Keratinocyte (primary cell): ENCODE measurements at regions not wholly inside any gene's neighbourhood (a gene's known extent, or its start where the extent isn't known, plus 50 kb on each side); places are given as distances from the start of the nearest gene placed in this dataset.
"Not testable (repeated sequence)": the region's sequence is repeated elsewhere in the genome, so short reads cannot be mapped to it uniquely, and the experiment has no call there.

ENCODE experiments used
- DNase-seq: peaks from one replicate; pipeline ENCODE4 v3.0.0-alpha.2; 2011; ENCODE audit warnings: low read depth, missing footprints, low spot score
- FAIRE-seq: peaks from 2 replicates; lab custom pipeline; 2011; peaks lifted over from hg19 to GRCh38; lab: Jason Lieb, UNC
- H2AFZ ChIP-seq: 2 replicates; pipeline ENCODE4 v1.6.0; 2012; ENCODE audit warnings: low read length, control low read depth, inconsistent platforms; ENCODE audit not compliant: control insufficient read depth
- H3K27ac ChIP-seq: 2 replicates; pipeline ENCODE4 v1.5.1; 2011; ENCODE audit warnings: low read length; ENCODE audit not compliant: control insufficient read depth, insufficient read depth
- H3K27me3 ChIP-seq: 3 replicates; pipeline ENCODE4 v1.6.0; 2011; ENCODE audit warnings: low read length; ENCODE audit not compliant: control insufficient read depth, insufficient read depth; ENCODE audit errors: extremely low read depth
- H3K36me3 ChIP-seq, 2 experiments: 2 replicates in 1 of 2; 3 replicates in 1 of 2; pipeline ENCODE4 v1.5.1; 2011; ENCODE audit warnings: low read length in 2 of 2, mild to moderate bottlenecking in 1 of 2; ENCODE audit not compliant: control insufficient read depth in 2 of 2, insufficient read depth in 2 of 2; ENCODE audit errors: extremely low read depth in 1 of 2
- H3K4me1 ChIP-seq: 3 replicates; pipeline ENCODE4 v1.5.1; 2011; ENCODE audit warnings: low read length; ENCODE audit not compliant: control insufficient read depth, insufficient read depth; ENCODE audit errors: extremely low read depth
- H3K4me2 ChIP-seq: 3 replicates; pipeline ENCODE4 v1.6.0; 2011; ENCODE audit warnings: low read depth, low read length; ENCODE audit not compliant: control insufficient read depth, insufficient read depth; ENCODE audit errors: extremely low read depth
- H3K4me3 ChIP-seq, 3 experiments: fragments of 200-600 bp in 1 of 3; sonication (generic) in 1 of 3; 2 replicates in 2 of 3; 3 replicates in 1 of 3; pipeline ENCODE4 v1.5.1; 2011 to 2016; ENCODE audit warnings: low read length in 3 of 3, mild to moderate bottlenecking in 3 of 3, control low read depth in 2 of 3, inconsistent platforms in 1 of 3, low read depth in 1 of 3, mixed read lengths in 1 of 3, mixed run types in 1 of 3, moderate library complexity in 1 of 3; ENCODE audit not compliant: control insufficient read depth in 2 of 3, insufficient read depth in 2 of 3; ENCODE audit errors: extremely low read depth in 1 of 3
- H3K79me2 ChIP-seq: 2 replicates; pipeline ENCODE4 v1.6.0; 2012; ENCODE audit warnings: low read length; ENCODE audit not compliant: control insufficient read depth, insufficient read depth
- H3K9ac ChIP-seq: 3 replicates; pipeline ENCODE4 v1.6.0; 2011; ENCODE audit warnings: low read length; ENCODE audit not compliant: control insufficient read depth, insufficient read depth; ENCODE audit errors: extremely low read depth
- H3K9me1 ChIP-seq: 3 replicates; pipeline ENCODE4 v1.6.0; 2011; ENCODE audit warnings: low read length; ENCODE audit not compliant: control insufficient read depth, insufficient read depth; ENCODE audit errors: extremely low read depth
- H3K9me3 ChIP-seq: 2 replicates; pipeline ENCODE4 v1.5.1; 2012; ENCODE audit warnings: low read depth, low read length; ENCODE audit not compliant: control insufficient read depth
- H4K20me1 ChIP-seq: 3 replicates; pipeline ENCODE4 v1.6.0; 2011; ENCODE audit warnings: low read length; ENCODE audit not compliant: control insufficient read depth, insufficient read depth; ENCODE audit errors: extremely low read depth
- dilution Hi-C: fragments of 300-500 bp; cut with MboI; formaldehyde crosslinking; loops from one replicate; pipeline ENCODE4 v1.7.0; 2020; ENCODE audit warnings: low sequenced_read_pairs; ENCODE audit not compliant: extremely low pct_ligation_motif_present

DNA sequence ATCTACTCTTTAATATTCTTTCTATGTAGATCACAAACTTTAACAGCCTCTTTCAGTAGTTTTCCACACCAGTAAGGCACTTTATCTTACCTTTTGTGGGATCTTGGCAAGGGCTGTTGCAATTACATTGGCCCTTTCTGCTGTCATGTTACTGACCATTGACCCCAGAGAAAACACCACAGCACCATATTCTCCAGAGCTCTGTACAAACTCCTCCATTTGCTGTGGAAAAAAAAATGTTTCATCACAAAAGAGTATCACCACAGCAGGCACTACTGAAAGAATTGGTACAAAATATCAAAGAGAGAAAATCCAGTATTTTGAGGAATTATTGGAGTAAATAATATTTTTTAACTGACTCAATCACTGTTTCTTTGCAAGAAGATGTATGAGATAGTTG is 62.3 kb upstream of the UGT2A3 start:
- H3K9me1 ChIP-seq, H3K4me2 ChIP-seq, FAIRE-seq, H3K9me3 ChIP-seq, H3K36me3 ChIP-seq, H3K9ac ChIP-seq, DNase-seq, H2AFZ ChIP-seq, H3K27ac ChIP-seq, H3K27me3 ChIP-seq, dilution Hi-C loops, H3K79me2 ChIP-seq, H3K4me3 ChIP-seq, H3K4me1 ChIP-seq, H4K20me1 ChIP-seq: not testable (repeated sequence)

DNA sequence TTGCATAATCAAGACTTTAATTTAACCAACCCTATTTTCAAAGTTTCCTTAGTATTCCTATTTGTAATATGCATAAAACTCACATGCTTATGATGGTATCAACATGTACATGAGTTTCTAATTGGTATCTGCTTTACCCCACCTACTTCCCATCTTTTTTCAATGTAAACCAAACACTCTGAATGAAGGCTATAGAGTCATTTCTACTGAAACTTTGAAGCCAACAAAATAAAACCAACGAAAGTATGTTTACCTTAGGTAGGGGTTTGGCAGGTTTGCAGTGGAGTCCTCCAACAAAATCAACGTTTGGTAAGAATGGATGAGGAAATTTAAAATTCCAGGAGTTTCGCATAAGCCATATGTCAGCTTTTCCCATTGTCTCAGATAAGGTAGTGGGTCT is 66.4 kb upstream of the UGT2A3 start:
- H3K4me3 ChIP-seq, H3K27me3 ChIP-seq, dilution Hi-C loops, H3K79me2 ChIP-seq, H3K36me3 ChIP-seq, H3K9me3 ChIP-seq, H3K4me2 ChIP-seq, H4K20me1 ChIP-seq, H3K27ac ChIP-seq, FAIRE-seq, H3K9me1 ChIP-seq, H3K9ac ChIP-seq, H3K4me1 ChIP-seq, H2AFZ ChIP-seq, DNase-seq: not testable (repeated sequence)

DNA sequence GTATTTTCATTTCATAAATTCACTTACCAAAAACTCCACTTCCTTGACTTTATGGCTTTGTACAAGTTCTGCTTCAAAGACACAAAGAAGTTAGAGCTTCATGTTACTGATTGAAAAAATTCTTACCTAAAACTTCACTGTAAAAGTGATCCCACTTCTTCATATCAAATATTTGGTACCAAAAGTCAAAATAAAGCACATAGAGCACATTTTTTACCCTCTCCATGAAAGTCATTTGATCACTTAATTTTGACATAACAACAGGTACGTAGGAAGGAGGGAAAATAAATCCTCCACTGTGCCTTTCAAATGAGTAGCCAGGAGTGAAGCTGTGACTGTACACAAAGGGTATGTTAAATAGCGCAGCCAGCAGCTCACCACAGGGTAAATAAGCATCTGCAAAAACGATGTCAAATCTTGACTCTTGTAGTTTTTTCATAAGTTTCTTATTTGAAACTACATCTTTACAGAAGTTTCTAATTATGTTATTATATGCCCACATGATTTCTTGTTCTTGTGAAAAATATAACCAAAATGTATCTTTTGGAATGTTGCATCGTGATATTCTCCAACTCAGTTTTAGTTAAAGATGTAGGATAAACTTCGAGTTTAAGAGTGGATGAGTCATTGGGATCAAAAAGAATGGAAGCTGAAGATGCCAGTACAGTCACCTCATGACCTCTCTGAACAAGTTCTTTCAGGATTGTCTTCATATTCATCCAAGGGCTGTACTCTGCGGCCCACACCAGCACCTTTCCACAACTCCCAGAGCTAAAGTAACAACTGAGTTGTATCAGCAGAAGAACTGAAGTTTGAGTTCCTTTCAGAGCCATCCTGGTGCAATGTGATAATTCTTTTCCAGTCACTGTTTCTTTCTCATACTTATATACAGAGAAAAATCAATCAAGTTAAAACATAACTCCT is 68.2 kb upstream of the UGT2A3 start:
- not testable (repeated sequence) for H2AFZ ChIP-seq, H3K27me3 ChIP-seq, H3K4me1 ChIP-seq

DNA sequence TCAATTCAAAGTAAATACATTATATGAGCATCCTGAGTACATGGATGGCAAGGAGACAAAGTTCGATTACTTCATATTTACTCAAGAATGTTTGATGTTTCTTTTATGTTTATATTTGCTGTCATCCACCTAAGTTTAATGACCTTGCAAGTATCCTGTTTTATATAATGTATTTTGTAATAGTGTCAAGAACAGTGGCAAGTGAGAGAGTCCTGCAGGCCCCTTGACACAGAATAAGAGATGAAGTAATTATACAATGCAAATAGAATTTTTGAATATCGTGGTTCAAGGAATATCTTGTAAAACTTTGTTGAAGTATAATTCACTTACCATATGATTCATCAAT is 68.8 kb upstream of the UGT2A3 start:
- H3K4me2 ChIP-seq, H2AFZ ChIP-seq, H3K36me3 ChIP-seq, H3K9ac ChIP-seq, H3K27me3 ChIP-seq, H3K27ac ChIP-seq, H3K9me3 ChIP-seq, H3K4me3 ChIP-seq, H3K79me2 ChIP-seq, FAIRE-seq, DNase-seq, H4K20me1 ChIP-seq, H3K9me1 ChIP-seq, dilution Hi-C loops, H3K4me1 ChIP-seq: not testable (repeated sequence)

More for the DNA sequence above, 68.2 kb upstream of the UGT2A3 start:
- DNase-seq, dilution Hi-C loops, H3K4me3 ChIP-seq, H3K9me1 ChIP-seq, H3K79me2 ChIP-seq, H3K4me2 ChIP-seq, H3K9me3 ChIP-seq, H3K9ac ChIP-seq, FAIRE-seq, H3K27ac ChIP-seq, H3K36me3 ChIP-seq, H4K20me1 ChIP-seq: not testable (repeated sequence)
